NCI-H1417 treated with DMSO at 0.1 percent for 48 hours (cell line): ENCODE measurements at regions not wholly inside any gene's neighbourhood (a gene's known extent, or its start where the extent isn't known, plus 50 kb on each side); places are given as distances from the start of the nearest gene placed in this dataset.
"Not testable (repeated sequence)": the region's sequence is repeated elsewhere in the genome, so short reads cannot be mapped to it uniquely, and the experiment has no call there.

Source experiments
- DNase-seq: peaks from one replicate; lab custom pipeline; 2025; lab: John Stamatoyannopoulos, UW

DNA sequence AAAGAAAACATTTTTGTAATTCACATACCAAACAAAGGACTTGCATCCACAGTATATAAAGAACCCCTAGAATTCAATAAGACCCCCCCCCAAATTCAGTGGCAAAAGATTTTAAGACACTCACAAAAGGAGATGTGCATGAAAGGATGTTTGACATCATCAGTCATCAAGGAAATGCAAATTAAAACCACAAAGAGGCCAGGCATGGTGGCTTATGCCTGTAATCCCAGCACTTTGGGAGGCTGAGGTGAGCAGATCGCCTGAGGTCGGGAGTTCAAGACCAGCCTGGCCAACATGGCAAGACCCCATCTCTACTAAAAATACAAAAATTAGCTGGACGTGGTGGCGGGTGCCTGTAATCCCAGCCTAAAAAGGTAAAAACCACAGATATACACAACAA, 61.3 kb downstream of the AIPL1 start:
- DNase-seq: not testable (repeated sequence)

DNA sequence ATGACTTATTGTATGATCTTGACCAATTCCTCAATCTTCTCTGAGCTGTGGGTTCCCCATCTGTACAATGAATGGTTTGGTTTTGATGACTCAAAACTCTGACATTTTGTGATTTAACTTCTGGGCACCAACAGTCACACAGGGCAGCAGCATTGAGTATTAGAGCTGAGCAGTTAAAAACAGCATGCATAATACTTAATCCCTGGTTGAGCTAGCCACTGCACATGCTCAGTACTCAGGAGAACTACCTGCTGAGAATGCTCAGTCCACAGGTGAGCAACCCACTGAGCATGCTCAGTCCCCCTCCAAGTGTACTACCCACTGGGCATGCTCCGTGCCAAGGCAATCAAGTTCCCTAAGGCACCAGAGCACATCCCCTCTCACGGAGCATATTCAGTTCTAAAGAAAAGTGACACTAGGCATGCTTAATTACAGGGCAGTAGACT, 68.7 kb downstream of the AIPL1 start:
- DNase-seq: no peak

DNA sequence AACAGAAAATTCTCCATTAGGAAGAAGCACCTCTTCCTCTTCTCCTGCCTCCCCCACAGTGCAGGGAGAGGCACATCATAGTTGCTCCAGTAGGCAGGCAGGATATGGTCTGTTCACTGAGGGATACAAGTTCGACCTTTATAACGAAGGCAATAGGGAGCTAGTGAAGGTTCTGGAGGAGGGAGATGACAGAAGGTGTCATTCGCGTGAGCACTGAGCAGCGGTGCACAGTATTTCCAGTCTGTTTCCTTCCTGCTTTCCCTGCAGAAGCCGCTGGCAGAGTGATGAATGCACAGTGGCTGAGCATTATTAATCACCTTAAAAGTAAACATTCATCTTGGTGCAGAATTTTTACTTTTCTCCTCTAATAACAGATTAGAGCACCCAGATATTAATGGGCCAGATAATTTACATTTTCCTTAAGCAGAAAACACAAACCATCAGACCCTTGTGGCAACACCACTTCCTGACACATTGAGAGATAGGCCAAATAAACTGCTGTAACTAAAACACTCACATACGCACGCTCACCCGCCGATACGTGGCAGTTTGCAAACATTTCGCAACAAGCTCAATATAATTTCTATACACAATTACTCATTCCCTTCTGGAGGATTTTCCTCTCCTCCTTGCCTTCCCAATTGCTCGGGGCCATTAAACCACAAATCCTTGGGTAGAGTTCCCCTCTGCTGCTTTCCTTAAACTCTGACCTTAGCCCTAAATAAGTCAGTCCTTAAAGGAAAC, 69.5 kb downstream of the AIPL1 start:
- no peak for DNase-seq

DNA sequence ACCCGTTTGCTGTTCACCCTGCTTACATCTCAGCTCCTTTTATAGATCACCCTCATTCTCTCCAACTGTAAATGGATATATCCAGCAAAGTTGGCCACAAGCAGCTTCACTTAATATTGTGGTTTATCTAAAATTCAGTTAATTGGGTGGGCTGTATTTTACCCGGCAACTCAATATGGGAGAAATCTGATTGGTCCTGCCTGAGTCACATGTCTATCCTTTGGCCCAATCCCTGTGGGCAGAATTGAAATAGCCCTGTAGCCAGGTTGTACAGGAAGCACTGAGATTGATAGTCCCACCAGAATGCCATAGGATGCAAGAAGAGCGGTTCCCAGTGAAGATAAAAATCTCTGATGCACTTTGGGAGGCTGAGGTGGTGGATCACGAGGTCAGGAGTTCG, 73.2 kb downstream of the AIPL1 start:
- DNase-seq: no peak

DNA sequence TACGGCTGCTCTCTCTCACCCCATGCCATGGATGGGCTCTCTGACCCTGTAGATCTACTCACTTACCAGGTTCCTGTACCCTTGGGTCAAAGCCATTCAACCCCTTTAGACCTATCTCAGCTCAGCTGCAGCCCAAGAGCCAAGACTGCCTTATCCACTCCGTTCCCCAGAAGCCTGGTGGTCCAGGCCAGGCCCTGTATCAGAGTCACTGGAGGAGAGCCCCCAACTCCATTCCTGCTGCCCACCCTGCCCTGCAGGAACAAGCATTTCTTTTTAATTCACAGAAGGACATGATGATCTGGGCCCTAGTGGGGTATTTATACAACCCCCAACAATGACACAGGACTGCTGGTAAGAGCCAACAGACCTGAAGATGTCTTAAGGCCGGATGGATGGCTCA, 76.8 kb downstream of the AIPL1 start:
- no peak for DNase-seq

DNA sequence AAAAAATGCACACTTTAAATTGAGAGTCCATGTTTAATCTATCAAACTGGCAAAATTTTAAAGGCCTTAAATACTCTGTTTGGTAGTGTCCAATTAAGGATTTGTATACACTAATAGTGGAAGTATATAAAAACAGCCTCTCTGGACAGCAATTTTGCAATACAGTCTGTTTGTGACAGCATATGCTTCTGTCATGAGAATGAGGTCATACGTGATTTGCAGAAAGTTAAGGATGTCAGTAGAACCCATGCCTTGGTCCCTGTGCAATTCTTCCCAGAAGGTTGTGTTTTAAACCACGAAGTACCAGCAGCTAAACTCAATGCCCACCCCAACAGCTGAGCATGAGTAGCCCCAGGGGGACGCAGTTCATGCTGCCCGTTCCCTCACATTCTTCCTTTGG, 78.4 kb downstream of the AIPL1 start:
- DNase-seq: no peak

DNA sequence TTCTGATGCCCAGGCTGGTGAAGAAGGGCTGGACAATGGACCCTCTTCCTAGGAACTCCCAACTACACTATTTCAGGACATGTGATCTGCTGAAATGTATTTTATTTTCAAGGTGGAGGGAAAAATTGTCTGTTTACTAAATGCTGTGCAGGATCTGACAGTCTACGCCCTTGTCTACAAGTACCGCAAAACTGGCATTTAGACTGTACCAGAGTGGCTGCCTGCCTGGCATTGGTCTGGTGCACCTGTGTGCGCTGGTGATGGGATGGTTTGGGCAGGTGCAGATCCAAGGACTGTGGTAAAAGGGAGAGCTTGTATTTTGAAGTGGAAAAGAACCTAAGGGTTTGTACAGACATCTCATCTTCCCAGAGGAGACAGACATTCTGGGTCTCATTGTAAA, 79.7 kb downstream of the AIPL1 start:
- DNase-seq: no peak

DNA sequence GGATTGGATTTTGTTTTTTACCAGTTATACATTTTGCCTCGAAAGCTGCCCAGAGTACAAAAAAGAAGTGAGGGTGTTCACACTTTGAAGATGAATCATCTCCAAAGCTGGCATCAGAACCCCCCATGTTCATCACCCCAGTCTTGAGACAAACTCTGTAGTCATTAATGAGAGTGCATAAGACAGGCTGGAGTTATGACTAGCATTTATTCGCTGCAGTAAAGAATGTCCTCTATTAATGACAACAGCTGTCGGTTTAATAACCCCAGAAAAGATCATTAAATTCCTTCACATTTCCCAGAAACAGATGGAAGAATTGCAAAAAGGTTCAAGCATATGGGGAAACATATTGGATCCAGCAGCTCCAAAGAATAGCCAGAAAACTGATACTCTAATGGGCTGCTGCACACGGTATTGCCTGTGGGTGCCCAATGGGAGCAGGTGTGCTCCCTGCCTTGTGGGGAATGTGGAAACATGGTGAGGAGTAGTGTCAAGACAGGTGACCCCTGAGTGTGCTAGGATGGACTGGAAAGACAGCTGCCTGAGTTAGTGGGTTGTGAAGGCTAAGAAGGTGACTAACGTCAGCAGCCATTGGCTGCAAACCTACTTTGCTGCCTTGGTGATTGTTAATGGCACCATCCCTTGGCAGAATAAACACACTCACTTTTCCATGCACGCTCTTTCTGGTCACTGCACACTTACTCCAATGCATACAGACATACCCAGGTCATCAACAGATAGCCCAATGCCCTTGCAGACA, 81.9 kb downstream of the AIPL1 start:
- DNase-seq: no peak

DNA sequence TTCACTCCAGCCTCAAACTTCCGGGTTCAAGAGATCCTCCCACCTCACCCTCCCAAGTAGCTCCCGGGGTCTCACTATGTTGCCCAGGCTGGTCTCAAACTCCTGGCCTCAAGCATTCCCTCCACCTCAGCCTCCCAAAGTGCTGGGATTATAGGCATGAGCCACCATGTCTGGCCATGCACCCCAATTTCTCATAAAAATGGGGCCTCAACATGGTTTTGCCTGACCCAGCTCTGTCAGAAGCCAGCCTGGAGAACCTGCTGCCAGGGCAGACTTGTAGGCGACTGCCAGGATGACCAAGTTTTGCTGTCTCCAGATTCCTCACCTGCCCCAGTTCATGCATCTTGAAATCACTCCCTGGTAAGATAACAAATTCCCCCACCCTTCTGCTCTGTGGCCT, 82.9 kb downstream of the AIPL1 start:
- DNase-seq: no peak

DNA sequence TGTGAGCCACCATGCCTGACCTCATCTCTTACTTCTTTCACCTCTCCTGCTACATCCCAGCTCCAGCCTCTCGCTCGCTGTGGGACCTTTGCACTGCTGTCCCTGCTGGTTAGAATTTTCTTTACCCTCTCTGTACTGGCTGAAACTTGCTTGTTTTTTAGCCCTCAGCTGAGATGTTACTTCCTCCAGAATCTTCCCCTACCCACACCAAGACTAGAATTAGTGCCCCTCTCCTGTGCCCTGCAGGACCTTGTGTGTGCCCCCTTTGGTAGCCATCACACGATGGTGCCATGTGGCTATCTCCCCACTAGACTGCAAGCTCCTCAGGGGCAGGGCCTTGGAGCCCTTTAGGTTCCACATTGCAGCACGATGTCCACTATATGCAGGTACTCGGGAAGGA, 84.1 kb downstream of the AIPL1 start:
- no peak for DNase-seq

DNA sequence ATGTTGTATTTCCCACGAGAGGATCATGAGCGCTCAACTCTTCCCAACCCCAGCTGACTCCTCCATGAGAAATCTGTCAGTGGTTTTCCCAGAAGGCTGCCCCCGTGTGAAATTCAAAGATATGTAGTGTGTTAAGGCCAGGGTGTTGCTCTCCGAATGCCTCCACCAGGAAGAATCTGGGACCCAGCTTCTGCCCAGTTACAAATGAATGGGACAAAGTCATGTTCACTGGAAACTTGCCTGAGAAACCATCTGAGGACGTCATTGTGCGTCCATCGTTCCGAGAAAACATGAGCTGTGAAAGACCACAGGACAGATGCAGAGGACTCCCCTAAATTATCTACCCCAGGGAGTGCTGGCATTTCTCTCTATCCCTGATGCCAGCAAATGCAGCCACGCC, 86.0 kb downstream of the AIPL1 start:
- DNase-seq: no peak

DNA sequence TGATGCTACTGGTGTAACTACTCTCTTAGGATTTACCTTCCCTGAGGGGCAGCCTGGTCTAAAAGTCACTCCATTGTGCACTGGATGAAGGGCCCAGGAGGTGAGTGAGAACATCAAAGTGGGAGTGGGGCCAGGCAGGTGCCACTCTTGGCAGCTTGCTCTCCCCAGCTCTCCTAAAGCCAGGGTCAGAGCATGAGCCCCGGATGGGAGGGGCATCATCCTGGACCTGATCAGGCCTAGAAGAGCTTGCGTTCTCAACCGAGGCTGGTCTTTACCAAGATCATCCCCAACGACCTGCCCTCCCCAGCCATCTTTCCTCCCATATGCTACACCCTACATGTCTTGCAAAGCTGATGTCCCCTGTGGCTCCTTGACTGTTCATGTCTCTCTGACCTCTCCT, 87.1 kb downstream of the AIPL1 start:
- DNase-seq: no peak

DNA sequence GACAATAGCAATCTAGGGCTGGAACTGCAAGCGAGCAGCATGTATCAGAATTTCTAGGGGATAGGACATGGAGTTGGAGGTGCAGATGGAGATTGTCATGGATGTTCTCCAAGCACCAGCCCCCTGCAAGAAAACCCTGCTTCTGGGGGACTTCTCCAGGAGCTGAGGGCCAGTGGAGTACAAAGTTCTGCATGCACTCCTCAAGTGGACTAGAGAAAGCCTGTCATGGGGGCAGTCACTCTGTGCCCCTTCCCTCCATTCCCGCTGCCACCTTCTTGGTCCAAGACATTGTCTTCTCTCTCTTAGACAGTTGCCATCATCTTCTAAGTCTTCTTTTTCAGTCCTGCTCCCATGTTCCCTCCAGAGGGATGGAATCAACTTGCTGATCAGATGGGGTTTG, 87.9 kb downstream of the AIPL1 start:
- DNase-seq: no peak

DNA sequence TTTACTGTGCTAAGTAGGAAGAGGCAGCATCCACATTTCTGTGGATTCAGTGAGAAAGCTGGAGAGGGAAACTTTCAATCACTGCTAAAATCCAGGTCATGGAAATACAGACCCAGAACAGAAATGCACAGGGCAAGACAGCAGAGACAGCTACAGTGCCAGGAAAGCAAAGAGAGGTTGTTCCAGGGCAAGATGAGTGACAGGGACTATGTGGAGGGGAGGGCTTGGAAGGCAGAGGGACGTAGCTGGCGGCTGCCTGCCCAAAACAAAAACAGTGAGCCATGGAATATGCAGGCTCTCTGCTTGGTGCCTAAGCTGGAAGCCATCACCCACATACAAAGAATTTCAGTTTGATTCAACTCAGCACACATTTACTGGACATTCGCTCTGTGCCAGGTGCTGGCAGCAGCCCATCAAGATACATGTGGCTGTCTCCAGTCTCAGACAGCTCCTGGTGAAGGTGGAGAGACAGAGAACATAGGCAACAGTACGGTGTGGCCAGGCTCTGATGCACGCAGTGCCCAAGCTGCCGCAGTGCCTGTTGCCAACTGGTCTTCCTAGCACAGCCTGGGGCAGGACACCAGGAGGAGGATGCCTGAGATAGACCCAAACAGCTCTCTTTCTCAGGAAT, 88.7 kb downstream of the AIPL1 start:
- no peak for DNase-seq

DNA sequence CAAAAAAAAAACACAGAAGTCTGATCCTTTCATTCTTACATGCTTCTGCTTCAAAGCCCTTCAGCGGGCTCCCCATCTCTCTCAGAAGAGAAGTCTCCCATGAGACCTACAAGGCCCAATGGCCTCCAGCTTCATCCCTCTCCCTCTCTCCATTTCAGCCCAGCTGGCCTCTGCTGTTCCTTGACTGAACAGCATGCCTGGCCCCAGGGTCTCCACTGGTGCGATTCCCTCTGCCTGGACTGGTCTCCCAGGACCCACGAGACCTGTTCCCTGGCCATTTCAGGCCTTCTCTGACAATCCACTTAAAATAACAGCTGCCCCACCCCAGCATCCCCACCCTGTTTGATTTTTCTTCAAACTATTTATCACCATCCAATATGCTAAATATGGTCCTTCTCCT, 91.2 kb downstream of the AIPL1 start:
- no peak for DNase-seq

DNA sequence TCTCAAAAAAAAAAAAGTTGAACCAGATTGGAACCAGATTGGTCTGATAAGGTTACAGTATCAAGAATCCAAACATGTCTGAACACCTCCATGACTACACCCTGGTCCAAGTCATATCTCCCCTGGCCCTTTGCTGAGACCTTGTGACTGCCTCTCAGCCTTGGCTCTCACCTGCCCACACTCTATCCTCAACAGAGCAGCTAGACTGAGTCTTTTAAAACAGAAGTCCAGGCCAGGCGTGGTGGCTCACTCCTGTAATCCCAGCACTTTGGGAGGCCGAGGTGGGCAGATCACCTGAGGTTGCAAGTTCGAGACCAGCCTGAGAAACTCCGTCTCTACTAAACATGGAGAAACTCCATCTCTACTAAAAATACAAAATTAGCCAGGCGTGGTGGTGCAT, 91.7 kb downstream of the AIPL1 start:
- no peak for DNase-seq

DNA sequence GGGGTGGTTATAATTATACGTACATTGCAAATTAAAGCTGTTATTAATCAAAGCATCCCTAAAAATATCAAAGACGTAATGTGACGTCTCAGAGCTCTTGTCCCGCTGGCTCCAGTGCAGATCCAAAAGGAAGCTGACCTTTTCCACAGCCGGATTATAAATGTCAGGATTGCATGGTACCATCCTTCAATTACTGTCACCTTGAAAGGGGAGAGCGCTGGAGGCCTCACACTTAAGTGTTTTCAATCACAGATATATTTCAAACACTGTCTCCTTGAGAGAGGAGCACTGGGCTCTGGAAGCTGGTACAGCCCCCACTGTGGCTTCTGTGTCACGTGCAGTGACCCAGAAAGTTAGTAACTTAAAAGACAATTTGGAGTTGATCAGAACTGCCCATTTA, 94.2 kb downstream of the AIPL1 start:
- DNase-seq: no peak

DNA sequence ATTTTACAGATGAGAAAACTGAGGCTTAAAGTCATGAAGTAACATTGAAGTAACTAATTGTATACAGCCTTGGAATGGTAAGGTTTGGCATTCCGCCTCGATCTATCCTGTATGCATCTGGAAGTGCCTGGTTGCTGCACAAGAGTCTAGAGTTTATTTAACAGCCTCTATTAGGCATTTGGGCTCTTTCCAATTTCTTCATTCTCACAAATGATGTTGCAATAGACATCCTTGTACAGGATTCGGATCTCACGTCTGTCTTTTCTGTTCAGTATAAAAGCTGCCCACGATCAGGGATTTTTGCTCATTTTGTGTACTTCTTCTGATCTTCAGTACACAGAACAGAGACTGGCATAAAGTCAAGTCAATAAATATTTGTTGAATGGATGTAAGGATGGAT, 100.5 kb downstream of the AIPL1 start:
- no peak for DNase-seq

DNA sequence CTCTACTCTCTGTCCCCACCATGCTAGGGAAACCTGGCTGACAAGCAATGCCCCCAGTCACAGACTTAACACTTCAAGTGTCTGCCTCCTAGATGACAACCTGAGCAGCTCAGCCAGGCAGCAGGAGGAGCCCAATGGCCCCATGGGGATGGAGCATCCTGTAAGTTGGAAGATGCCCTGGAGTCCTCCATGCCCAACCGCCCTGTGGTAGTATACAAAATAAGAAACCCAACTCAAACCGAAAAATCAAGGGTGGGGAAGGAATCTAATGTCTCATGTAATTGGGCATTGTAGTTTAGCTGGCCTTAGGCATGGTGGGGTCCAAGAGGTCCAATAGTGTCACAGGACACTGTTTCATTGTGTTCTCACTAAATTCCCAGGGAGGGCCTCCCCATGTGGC, 104.0 kb downstream of the AIPL1 start:
- no peak for DNase-seq

DNA sequence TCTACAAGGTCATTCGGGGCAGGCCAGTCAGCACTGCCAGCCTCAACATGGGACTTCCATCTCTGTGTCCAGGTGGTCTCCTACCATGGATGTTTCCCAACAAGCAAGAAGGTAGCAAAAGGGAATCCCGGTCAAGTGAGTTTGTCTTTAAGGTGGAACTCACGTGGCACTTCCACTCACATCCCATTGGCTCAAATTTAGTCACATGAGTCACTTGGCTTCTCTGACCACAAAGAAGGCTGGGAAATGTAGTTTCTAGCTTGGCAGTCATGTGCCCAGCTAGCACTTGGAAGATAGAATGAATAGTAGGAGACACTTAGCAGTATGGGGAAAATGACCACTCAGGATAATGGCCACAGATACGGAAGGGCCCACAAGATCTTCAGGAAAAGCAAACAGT, 106.6 kb downstream of the AIPL1 start:
- no peak for DNase-seq

DNA sequence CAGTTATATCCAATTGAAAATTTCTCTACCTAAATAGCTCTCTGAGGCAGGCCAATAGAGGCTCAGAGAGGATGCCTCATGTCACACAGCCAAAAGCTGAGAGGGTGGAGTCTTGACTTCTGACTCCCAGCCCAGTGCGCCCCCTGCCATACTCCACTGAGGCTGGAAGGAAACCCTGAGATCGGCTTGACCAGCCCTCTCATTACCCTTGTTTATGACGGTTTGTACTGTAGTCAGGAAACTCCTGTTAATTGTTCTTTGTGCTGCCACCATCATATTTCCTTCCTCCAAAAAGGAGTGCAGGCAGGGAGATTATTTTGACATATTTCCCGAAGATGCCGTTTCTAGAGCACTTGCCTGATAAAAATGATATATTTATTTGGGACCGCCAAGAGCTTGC, 107.9 kb downstream of the AIPL1 start:
- no peak for DNase-seq

DNA sequence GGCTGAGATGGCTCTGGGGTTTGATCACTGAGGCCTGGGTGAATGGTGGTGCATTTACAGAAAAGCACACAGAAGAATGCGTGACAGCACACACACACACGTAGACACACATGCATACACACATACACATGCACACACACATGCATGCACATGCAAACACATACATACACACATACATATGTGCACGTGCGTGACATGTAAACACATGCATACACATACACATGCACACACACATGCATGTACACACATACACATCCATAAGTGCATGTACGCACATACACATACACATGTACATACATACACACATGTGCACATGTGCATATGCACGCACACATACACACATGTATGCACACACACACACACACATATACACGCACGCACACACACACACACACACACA, 108.4 kb downstream of the AIPL1 start:
- no peak for DNase-seq

DNA sequence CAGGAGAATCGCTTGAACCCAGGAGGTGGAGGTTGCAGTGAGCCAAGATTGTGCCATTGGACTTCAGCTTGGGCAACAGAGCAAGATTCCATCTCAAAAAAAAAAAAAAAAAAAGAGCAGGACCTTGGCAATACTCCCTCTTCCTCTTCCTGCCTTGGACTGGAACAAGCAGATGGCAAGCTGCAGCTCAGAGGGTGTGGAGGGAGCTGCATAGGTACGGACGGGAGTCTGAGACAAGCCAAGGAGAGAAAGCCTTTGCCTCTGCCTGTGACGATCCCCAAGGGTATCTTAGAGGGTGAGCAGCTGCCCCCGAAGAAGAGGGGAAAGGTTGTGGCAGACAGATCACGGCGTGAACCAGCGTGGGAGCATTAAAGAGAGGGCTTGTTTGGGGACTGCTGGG, 109.2 kb downstream of the AIPL1 start:
- no peak for DNase-seq
